PFSK-1 (cell line): ENCODE measurements at regions not wholly inside any gene's neighbourhood (a gene's known extent, or its start where the extent isn't known, plus 50 kb on each side); places are given as distances from the start of the nearest gene placed in this dataset.

Experiments used
- POLR2AphosphoS5 ChIP-seq: IDR thresholded peaks from 2 replicates; pipeline ENCODE4 v1.6.1; 2012; ENCODE audit warnings: low read depth, mild to moderate bottlenecking, control low read depth, low read length, moderate library complexity
- SIN3A ChIP-seq: IDR thresholded peaks from 2 replicates; pipeline ENCODE4 v1.6.1; 2012; ENCODE audit warnings: mild to moderate bottlenecking, low read length, moderate library complexity, borderline replicate concordance; ENCODE audit not compliant: insufficient read depth
- TAF1 ChIP-seq: IDR thresholded peaks from 2 replicates; pipeline ENCODE4 v1.6.1; 2012; ENCODE audit warnings: low read length, control low read depth, borderline replicate concordance; ENCODE audit not compliant: insufficient read depth

DNA sequence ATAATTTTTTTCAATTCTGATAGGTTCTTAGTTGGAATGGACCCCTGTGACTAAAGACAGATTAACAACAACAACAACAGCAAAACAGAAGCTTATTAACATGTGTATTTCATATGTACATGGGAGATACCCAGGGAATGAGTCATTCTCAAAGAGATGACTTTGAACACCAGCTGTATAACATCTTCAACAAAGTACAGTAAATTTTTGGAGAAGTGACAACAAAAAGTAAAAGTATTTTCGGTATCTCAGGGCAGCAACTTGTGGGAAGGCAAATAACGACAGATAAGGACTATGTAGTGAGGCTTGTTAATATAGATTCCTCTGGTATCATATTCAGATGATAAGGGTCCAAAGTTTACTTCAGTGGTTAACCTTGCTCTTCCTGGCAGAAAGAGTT lies 573.4 kb upstream of the RAG2 start:
- no peak for TF ChIP-seq TAF1
- no peak for TF ChIP-seq POLR2AphosphoS5
- no peak for TF ChIP-seq SIN3A
